ENCODE measurements at regions not wholly inside any gene's neighbourhood (a gene's known extent, or its start where the extent isn't known, plus 50 kb on each side); places are given as distances from the start of the nearest gene placed in this dataset.
A peak's percentile ranks its signal among the peaks of the same experiment; 100 is the strongest.

- no peak for ATAC-seq
- H3K4me1 ChIP-seq = peaks cover 11% of the 10 kb centered on the region
- no peak overlapping the region for H3K4me3 ChIP-seq
- DNase-seq = no peak
- TF ChIP-seq CTCF (IDR thresholded peaks at IDR 0.05) = no peak
- no peaks in the 10 kb centered on the region for H3K9me3 ChIP-seq
- H3K36me3 ChIP-seq = no peaks in the 10 kb centered on the region
- intact Hi-C loops (cut with DNase I) = no loop called here
- H3K27me3 ChIP-seq (ENCODE audit: low read depth) = no peaks in the 10 kb centered on the region
- peak overlapping the region; percentile 14 for H3K27ac ChIP-seq
Observed at GRCh38 chr10:33901166-33901565, 566.7 kb upstream of the NRP1 start.

- peak overlapping the region; percentile 14 for H3K27ac ChIP-seq
Observed at GRCh38 chr10:33900596-33900995, 566.1 kb upstream of the NRP1 start.

GRCh38 chr10:33899578-33900531 lies 565.4 kb upstream of the NRP1 start:
- H3K36me3 ChIP-seq = no peaks in the 10 kb centered on the region
- no peaks in the 10 kb centered on the region for H3K9me3 ChIP-seq
- H3K4me3 ChIP-seq = no peak overlapping the region
- TF ChIP-seq CTCF (IDR thresholded peaks at IDR 0.05) = no peak
- no peaks in the 10 kb centered on the region for H3K27me3 ChIP-seq (ENCODE audit: low read depth)
- H3K27ac ChIP-seq = peak overlapping the region; percentile 14
- no peak for DNase-seq
- ATAC-seq = no peak
- intact Hi-C loops (cut with DNase I) = no loop called here
- peaks cover 11% of the 10 kb centered on the region for H3K4me1 ChIP-seq

More at GRCh38 chr10:33900596-33900995, 566.1 kb upstream of the NRP1 start:
- Histone ChIP-seq H3K9me3 (no peaks in the 10 kb centered on the region), H3K4me1 (peaks cover 11% of the 10 kb centered on the region), H3K36me3 (no peaks in the 10 kb centered on the region), H3K27me3 (ENCODE audit: low read depth) (no peaks in the 10 kb centered on the region), H3K4me3 (no peak overlapping the region)
- ATAC-seq = no peak
- no peak for DNase-seq
- intact Hi-C loops (cut with DNase I) = no loop called here
- TF ChIP-seq CTCF (IDR thresholded peaks at IDR 0.05) = no peak

- no peak for DNase-seq
- no peak for ATAC-seq
- Histone ChIP-seq H3K36me3 (no peaks in the 10 kb centered on the region), H3K27ac (no peak overlapping the region), H3K4me1 (peaks cover 11% of the 10 kb centered on the region), H3K4me3 (no peak overlapping the region), H3K27me3 (ENCODE audit: low read depth) (no peaks in the 10 kb centered on the region), H3K9me3 (no peaks in the 10 kb centered on the region)
- no peak for TF ChIP-seq CTCF (IDR thresholded peaks at IDR 0.05)
- intact Hi-C loops (cut with DNase I) = no loop called here
Observed at GRCh38 chr10:33897291-33897752, 562.9 kb upstream of the NRP1 start.

GRCh38 chr10:33893506-33893905 lies 559.0 kb upstream of the NRP1 start:
- Histone ChIP-seq H3K27ac (no peak overlapping the region), H3K36me3 (no peaks in the 10 kb centered on the region), H3K9me3 (no peaks in the 10 kb centered on the region), H3K4me3 (no peak overlapping the region), H3K4me1 (no peaks in the 10 kb centered on the region), H3K27me3 (ENCODE audit: low read depth) (no peaks in the 10 kb centered on the region)
- TF ChIP-seq CTCF (IDR thresholded peaks at IDR 0.05) = no peak
- DNase-seq (no peak), ATAC-seq (no peak)
- intact Hi-C loops (cut with DNase I) = no loop called here

All from lower lobe of right lung (tissue), 2 donors.